Renal cortical epithelial cell (primary cell): ENCODE measurements at regions not wholly inside any gene's neighbourhood (a gene's known extent, or its start where the extent isn't known, plus 50 kb on each side); places are given as distances from the start of the nearest gene placed in this dataset.
A peak's percentile ranks its signal among the peaks of the same experiment; 100 is the strongest.
"Not testable (repeated sequence)": the region's sequence is repeated elsewhere in the genome, so short reads cannot be mapped to it uniquely, and the experiment has no call there.

Source experiments
- DNase-seq: peaks from one replicate; pipeline ENCODE4 v3.0.0-alpha.2; 2011; ENCODE audit warnings: low read depth

DNA sequence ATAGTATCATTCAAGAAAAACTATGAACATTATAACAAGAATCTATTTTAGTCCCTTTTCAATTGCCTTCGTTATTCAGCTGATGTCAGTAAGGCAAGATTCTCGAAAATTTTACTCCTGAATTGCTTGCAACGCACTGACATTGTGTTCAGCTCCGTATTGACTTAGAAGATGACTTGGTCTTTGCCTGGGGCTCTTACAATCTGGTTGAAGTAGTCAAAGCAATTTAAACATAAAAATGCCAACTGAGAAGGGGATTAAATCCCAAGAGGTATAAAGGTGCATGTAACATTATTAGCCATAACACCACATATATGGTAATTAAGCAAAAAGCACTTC, 507.1 kb downstream of the CENPC start:
- DNase-seq = no peak

DNA sequence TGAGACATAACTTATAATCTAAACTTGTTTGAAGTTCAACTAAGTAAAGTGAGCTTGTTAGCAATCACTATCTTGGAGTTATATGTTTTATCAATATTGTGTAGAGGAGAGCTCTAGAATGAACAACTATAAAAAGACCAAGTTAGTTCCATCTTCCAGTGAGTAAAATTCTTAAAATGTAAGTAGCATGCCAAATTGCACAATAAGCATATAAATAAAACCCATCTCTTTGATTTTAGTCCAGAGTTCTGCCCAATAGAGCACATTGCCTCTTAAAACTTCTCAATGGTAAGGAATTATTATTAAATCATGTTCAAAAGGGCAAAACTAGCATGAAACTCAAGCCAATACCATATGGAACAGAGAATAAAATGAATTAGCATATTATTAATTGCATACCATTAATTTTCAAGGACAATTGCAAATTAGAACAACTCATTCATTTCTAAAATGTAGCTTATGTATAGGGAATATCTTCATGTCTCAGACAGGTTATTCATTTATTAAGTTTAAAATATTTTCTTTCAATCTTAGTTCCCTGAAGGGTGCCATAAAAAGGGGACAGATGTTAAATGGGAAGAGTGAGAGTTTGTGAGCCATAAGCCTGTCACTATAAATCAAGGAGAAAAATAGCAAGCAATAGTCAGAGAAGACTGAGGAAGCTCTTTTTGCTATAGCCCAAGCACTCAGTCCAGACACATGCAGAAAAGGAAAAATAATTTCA, 507.6 kb downstream of the CENPC start:
- no peak for DNase-seq

DNA sequence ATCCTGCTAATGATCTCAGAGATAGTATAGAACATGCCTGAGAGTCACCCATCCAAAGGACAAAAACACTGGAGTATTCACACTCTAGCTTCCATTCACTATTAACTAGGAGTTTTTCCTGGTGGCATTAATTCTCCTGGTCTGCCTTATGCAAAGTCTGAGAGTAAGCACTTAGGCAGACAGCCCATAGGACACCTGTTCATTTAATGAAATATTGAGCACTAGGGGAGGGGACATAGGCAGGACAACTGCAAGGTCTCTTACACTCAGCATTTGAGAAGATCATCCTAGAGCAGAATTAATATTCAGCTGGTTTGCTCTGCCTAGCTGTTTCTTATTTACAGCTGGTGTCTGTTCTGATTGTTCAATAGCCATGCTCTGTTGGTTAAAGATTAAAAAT, 508.5 kb downstream of the CENPC start:
- no peak for DNase-seq

DNA sequence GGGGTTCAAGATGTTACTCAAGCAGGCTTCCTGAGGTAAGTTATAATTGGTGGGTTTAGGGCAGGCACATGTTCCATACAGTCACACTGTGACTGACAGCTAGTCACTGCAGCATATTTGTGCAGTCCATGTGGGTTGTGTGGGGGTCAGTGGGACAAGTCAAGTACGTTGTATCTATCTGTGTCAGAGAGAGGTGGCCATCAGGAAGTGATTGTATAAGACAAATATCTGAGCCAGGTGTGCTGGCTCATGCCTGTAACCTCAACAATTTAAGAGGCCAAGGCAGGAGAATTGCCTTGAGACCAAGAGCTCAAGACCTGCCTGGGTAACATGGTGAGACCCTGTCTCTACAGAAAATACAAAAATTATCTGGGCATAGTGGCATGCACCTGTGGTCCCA, 509.3 kb downstream of the CENPC start:
- DNase-seq = no peak

DNA sequence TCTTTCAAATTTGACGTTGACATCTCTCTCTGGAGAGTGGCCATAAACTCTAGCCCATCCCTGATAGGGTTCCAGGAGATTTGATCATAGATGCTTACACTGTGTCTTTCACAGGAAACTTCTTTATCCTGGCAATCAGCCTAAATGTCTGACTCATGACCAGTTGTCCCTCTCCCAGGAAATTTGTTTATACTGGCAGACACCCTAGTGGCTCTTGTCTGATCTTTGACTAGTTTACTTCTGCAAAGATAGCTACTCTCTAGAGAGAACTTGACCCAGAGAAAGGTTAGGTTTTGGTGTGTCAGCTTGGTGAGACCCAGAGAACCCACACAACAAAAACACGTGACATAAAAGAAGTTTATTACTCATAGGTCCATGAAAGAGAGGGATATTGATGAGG, 509.8 kb downstream of the CENPC start:
- DNase-seq = peak; percentile 15

DNA sequence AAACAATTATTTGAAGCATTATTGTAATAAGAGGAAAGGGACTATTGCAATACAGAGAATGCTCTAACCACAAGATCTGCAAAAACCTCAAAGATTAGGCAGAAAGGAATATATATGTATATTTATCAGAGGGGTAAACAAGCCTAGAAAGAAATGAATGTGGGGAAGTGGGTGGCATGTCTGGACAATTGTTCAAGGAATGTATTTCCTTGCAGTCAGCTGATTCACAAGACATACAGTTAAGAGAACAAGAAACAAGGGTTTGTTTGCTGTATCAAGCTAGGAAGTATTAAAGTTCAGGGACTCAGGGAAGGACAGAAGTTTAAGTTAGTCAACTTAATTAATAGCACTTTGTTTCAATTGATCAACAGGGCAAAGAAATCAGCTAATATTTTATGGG, 514.7 kb downstream of the CENPC start:
- DNase-seq = no peak

DNA sequence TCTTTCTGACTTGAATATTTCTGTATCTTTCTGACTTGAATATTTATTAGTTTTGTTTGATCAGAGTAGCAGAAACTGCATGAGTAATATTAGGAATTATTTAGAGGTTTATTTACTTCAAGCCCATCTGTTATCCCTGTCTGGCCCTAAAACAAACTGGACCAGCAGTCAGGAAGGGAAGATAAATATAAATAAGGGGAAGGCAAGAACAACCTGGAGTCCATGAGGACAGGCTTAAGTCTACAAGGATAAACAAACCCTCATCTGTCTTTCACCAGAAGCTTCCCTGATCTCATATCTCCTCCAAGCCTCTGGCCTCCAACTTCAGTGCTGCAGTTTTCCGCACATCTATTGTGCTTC, 524.9 kb downstream of the CENPC start:
- no peak for DNase-seq

DNA sequence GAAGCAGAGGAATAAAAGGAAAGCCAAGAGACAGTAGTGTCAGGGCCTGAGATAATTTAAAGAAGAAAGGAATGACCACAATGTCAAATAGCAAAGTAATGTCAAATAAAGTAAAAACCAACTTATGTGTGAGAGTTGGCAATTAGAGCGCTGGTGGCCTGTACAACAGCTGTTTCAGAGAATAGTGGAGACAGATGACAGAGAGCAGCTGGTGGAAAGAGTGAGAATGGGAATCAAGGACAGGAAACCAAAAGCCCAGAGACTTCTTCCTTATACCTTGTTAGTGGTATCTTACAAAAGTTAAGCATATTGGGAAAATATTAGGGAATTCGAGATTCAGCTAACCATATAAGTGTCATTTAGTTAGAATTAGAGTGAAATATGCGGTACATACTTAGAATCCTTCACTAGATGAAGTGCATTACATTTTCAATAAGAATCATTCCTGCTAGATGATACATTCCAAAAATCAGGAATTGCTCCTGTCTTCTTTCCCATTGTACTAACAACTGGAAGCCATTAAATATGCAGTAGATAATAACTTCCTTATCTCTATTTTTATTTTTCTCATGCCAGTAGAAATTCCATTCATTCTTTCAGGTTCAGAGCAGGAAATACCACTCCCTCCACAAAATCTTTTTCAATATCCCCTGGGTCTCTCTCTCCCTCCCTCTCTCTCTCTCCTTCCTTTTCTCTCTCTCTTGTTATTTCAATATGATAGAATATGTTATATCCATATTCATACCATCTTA, 525.4 kb downstream of the CENPC start:
- no peak for DNase-seq

DNA sequence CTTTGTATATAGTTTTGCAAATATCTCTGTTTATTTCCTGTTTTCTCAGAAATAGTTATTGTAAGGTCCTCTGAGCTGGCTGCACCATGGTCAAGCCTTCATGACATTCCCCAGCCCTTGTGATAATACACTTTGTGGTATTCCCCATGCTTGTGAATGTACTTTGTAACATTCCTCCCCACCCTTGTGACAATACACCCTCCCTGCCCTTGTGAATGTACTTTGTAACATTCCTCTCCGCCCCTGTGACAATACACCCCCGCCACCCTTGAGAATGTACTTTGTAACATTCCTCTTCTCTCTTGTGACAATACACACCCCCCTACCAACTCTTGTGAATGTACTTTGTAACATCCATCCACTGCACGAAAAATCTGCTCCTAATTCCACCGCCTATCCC, 530.7 kb downstream of the CENPC start:
- no peak for DNase-seq

DNA sequence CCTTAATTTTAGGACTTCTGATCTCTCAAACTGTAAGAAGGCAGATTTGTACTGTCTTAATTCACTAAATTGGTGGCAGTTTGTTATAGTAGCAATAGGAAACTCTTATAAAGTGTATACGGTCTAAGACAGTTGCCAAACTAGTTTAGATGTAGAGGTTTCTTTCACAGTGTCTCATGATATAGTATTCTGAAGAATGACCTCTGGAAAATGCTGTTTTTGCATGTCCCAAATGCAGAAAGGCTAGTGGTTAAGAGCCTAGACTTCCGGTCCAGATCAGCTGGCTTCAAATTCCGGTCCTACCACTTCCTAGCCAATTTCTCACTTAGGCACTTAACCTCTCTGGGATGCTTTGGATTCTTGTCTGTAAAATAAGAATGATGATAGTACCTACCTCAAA, 538.5 kb downstream of the CENPC start:
- no peak for DNase-seq

DNA sequence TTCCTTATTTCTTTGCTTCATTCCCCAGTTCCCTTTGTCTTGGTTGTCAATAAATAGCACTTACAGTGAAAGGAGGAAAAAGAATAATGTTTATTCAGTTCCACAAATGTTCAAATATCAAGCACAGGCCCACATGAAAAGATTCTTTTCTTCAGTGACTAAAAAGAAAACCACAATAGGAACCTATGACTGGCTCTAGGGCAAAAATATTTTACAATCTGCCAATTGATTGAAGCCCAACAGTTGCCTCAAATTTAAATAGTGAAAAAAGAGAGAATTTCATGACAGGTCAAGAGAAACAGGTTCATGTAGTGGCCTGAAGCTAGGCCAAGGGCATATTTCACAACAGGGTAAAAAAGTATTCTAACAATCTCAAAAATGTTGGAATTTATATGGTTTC, 553.8 kb downstream of the CENPC start:
- no peak for DNase-seq

DNA sequence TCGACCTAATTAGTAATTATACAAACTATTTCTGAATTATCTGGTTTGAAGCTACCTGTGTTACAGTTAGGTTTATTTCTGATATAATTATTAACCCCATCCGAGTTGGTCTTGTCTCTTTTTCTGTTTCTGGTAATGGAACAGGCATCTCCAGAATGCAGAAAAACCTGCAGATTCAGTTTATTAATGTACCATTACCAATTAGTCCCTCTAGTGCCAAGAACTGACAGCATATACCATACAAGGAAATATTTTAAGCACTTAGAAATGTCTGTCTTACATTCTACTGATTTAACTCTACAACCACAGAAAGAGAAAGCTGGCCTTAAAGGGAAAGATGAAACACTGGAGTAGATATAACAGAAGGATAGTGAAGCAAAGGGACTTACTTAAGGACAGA, 570.6 kb downstream of the CENPC start:
- peak; percentile 4 for DNase-seq

DNA sequence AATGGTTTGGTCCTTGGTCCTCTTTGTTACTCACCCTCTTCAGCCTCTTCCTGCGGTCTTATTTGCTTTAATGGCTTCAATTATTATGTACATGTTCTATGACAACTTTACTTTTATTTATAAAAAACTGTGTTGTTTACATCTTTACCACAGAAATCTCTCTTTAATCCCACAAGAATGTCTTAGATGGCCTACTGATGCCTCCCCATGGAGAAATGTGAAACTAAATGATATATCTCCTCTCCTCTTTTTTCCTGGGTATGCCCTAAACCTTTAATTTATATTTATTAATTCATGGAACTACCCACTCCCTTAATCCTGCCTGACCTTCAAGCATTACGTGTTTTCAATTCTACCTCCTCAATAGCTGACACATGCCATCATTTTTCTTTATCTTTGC, 573.2 kb downstream of the CENPC start:
- DNase-seq = no peak

DNA sequence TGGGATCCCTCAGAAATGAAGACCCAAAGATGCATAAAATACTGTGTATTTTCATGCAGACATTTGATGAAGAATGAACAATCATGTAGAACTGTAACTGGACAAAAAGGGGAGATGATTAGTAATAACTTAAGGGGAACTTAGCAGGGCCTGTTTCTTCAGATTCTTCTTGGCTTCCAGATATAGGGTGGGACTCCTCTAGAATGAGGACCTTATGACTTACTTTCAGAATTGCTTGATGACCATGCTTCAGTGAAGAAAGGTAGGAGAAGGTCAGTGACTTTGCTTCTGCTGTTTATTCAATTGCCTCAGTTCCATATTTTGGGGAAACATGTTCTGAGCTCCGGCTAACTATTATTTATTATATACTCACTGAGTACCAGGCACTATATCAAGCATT, 580.8 kb downstream of the CENPC start:
- DNase-seq = no peak

DNA sequence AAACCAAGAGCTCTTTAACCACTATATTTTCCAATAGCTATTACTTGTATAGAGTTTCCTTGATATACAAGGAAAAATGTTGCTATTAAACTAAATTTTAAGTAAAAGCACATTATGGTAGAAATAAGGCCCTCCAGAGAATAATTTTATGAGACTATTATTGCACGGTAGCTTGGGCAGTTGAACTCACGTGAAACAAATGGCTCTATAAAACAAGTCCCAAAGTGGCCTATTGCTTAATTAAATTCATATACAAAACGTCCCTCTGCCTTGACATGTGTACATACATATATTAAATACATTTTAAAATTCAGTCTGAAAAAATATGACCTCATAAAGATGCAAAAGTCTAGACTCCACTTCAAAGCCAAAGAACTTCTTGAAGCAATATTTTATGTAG, 582.2 kb downstream of the CENPC start:
- no peak for DNase-seq

DNA sequence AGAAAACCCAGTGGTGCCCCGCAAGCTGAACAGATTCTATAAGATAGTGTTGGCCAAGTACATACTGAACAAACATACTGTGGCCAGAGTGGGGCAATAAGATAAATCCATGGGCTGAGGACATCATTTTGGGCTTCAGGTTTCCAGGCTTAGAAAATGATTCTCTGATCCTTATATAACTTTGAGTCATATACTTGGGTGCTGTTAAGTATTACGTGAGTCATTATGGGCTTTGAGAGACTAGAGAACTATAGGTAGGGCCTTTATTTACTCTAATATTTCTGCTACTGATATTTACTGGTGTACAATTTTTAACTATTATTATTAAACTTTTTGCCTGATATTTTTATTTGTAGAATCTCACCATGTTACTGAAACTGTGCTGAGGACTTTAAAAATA, 586.1 kb downstream of the CENPC start:
- DNase-seq = no peak

DNA sequence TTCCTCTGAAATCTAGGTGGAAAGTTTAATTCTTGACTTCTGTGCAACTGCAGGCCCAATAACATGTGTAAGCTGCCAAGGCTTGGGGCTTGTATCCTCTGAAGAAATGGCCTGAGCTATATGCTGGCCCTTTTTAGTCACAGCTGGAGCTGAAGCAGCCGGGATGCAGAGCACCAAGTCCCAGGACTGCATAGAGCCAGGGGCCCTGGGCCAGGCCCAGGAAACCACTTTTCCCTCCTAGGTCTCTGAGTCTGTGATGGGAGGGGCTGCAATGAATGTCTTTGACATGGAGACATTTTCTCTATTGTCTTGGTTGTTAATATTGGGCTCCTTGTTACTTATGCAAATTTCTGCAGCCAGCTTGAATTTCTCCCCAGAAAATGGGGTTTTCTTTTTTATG, 588.5 kb downstream of the CENPC start:
- DNase-seq = no peak

DNA sequence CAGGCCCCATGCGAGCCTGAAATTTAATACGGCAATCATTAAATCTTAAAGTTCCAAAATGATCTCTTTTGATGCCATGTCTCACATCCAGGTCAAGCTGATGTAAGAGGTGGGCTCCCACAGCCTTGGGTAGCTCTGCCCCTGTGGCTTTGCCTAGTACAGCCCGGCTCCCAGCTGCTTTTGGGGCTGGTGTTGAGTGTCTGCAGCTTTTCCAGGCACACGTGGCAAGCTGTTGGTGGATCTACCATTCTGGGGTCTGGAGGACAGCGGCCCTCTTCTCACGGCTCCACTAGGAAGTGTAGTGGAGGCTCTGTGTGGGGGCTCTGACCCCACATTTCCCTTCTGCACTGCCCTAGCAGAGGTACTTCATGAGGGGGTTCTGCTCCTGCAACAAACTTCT, 588.9 kb downstream of the CENPC start:
- DNase-seq = no peak

DNA sequence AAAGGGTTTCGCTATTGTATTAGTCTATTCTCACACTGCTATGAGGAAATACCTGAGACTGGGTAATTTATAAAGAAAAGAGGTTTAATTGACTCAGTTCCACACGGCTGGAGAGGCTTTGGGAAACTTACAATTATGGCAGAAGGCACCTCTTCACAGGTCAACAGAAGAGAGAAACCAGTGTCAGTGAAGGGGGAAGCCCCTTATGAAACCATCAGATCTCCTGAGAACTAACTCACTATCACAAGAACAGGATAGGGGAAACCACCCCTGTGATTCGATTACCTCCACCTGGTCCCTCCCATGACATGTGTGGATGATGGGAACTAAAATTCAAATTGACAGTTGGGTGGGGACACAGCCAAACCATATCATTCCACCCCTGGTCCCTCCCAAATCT, 589.5 kb downstream of the CENPC start:
- no peak for DNase-seq

DNA sequence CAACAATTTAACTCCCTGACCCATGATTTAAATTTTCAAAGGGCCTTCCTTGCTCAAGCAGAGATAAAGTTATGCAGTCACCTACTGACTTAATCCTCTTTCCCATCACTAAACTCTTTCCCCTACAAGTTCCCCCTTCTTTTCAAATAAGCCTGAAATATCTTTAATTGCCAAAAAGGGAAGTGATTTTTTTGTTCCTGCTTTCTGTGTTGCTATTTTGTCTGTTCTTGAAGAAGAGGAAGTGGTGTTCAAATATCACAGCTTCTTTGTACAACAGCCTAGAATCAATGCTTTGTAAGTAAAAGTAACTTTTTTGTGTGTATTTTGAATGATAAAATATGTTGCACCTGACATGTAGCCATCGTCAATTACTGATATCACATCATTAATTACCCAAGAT, 595.9 kb downstream of the CENPC start:
- no peak for DNase-seq

DNA sequence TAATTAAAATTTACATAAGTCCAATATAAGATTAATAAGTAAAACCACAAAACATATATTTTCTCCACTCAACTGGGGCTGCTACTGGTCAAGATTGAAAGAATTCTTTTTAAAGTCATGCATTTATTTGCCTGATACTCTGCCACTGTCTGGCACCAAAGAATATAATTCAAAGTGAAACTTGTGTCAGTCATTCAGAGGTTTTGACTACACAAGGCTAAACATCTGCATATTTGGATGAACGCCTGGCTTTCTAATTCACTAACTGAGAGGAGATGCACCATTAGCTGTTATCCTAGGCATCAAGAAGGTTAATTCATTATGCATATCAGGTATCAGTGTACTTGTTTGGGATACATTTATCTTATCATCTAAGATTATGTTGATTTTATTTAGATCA, 598.5 kb downstream of the CENPC start:
- no peak for DNase-seq

DNA sequence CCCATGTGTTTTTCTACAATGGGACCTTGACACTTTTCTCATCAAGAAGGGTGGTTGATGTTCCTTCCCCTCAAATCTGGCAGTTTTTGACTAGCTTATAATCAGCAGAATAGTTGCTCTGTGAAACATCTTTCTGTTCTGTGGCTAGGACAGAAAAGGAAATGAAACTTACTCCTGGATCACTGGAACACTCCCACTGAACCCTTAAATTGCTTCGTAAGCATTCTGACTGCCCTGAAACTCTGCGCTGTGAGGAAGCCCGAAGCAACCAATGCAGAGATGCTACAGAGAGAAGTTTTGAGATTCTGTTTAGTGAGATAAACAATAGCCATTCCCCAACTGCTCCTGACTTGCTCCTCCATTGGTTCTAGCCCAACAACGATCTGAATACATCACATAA, 602.2 kb downstream of the CENPC start:
- DNase-seq = no peak

DNA sequence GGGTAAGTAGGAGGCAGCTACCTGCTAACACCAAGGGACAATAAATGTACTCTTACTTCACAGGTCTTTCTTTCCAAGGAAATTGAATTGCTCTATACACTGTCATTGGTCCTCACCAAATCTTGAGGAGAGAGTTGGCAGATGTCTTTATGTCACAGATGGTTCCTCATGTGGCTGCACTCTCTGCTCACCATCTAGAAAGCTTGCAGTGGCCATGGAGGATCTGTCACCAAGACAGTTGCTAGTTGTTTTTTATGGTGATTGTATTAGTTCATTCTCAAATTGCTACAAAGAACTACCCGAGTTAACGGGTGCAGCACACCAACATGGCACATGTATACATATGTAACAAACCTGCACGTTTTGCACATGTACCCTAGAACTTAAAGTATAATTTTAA, 613.3 kb downstream of the CENPC start:
- DNase-seq = not testable (repeated sequence)

DNA sequence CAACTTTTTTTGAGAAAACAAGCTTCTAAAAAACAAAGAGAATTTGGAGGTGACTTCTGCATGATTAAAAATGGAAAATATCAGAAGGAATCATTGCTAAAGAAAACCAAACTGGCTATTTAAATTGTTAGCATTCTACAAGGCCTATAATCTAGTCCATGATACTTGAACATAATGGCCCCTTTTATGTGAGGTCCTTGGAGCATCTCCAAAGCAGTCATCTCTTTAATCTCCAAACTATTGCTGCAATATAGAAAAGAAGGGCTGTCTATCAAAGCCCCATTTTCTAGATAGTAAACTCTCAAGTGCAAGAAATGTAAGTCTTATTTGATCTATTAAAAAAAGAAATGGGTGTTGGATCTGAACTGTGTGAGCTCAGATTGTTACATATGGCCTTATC, 615.1 kb downstream of the CENPC start:
- no peak for DNase-seq
